Stomach (tissue), 8 donors: ENCODE measurements at regions not wholly inside any gene's neighbourhood (a gene's known extent, or its start where the extent isn't known, plus 50 kb on each side); places are given as distances from the start of the nearest gene placed in this dataset.
A peak's percentile ranks its signal among the peaks of the same experiment; 100 is the strongest.
"Not testable (repeated sequence)": the region's sequence is repeated elsewhere in the genome, so short reads cannot be mapped to it uniquely, and the experiment has no call there.

Source experiments
- DNase-seq, 2 donors: peaks; one replicate each; pipeline versions ENCODE4 v3.0.0 to v3.0.0-alpha.2; 2013 to 2019
- H3K27ac ChIP-seq, 5 donors: fragments of 200-600 bp in 4 of 5; sonication (generic) in 4 of 5; one replicate each; pipeline ENCODE4 v1.5.1; 2013 to 2019; ENCODE audit warnings: mild to moderate bottlenecking in 1 of 5, moderate library complexity in 1 of 5
- H3K27me3 ChIP-seq, 3 donors: fragments of 200-600 bp; sonication (generic); one replicate each; pipeline ENCODE4 v1.5.1; 2017 to 2019; ENCODE audit warnings: mixed run types in 1 of 3
- H3K36me3 ChIP-seq, 4 donors: fragments of 200-600 bp; sonication (generic); 1 replicate in 3 of 4; 2 replicates in 1 of 4; pipeline ENCODE4 v1.5.1; 2016 to 2019
- H3K4me1 ChIP-seq, 4 donors: fragments of 200-600 bp; sonication (generic); one replicate each; pipeline ENCODE4 v1.5.1; 2016 to 2019
- H3K4me3 ChIP-seq, 4 donors: fragments of 200-600 bp; sonication (generic) in 3 of 4; one replicate each; pipeline ENCODE4 v1.5.1; 2016 to 2019; ENCODE audit warnings: mild to moderate bottlenecking in 1 of 4
- H3K9me3 ChIP-seq, 4 donors: fragments of 200-600 bp; sonication (generic); one replicate each; pipeline ENCODE4 v1.5.1; 2016 to 2019
- CTCF ChIP-seq, 7 experiments: fragments of 450-650 bp in 4 of 7; fragments of 200-600 bp in 3 of 7; sonication (generic) in 3 of 7; IDR thresholded peaks; one replicate each; pipeline ENCODE4 v1.5.1; 2016 to 2019; ENCODE audit warnings: antibody characterized with exemption in 7 of 7, control low read depth in 2 of 7, mild to moderate bottlenecking in 1 of 7
- EP300 ChIP-seq: sonication (generic); formaldehyde crosslinking; IDR thresholded peaks from one replicate; pipeline ENCODE4 v1.6.1; 2017; ENCODE audit warnings: antibody characterized with exemption
- POLR2A ChIP-seq, 4 donors: fragments of 450-650 bp; IDR thresholded peaks; one replicate each; pipeline ENCODE4 v1.6.1; 2016; ENCODE audit warnings: antibody characterized with exemption in 4 of 4, control low read depth in 2 of 4, mild to moderate bottlenecking in 1 of 4, moderate library complexity in 1 of 4
- POLR2AphosphoS5 ChIP-seq, 3 donors: sonication (generic); formaldehyde crosslinking; IDR thresholded peaks; one replicate each; pipeline ENCODE4 v1.6.1; 2016; ENCODE audit warnings: antibody characterized with exemption in 3 of 3
- WGBS, 5 donors: extraction: QIAGEN DNeasy Blood & Tissue Kit in 3 of 5; methylation state at CpG; one replicate each; pipeline versions ENCODE4 v1.1.5 to v1.1.7; 2013 to 2018; 5-methylcytosine and 5-hydroxymethylcytosine counted together
- intact Hi-C: fragments of 100-400 bp; cut with DNase I; formaldehyde crosslinking; loops from one replicate; pipeline ENCODE4 v1.15.1; 2023; ENCODE audit warnings: low total_unique reads
- donor health status: healthy with polysubstance abuse.
- donor health status: Bipolar disorder and iron deficiency.
- donor health status: healthy.

GRCh38 chr15:31439328-31439727, 112.7 kb downstream of the KLF13 start:
- H3K4me1 ChIP-seq: peaks cover 21 to 67% (median 34%) of the 10 kb centered on the region in 4 donors
- no peak overlapping the region for H3K27ac ChIP-seq
- 86 to 90% (median 89%) methylated on average over 9 to 10 of the region's 10 CpGs for WGBS, 5 donors
- DNase-seq: no peak
- intact Hi-C loops: no loop called here
- H3K36me3 ChIP-seq: no peaks in the 10 kb centered on the region
- no peaks in the 10 kb centered on the region for H3K9me3 ChIP-seq
- H3K4me3 ChIP-seq: no peak overlapping the region
- no peaks in the 10 kb centered on the region for H3K27me3 ChIP-seq
- peak in 1 of 7 experiments; percentile 11 for TF ChIP-seq CTCF (IDR thresholded peaks at IDR 0.05)
- TF ChIP-seq POLR2AphosphoS5 (IDR thresholded peaks at IDR 0.05): no peak

- 96 to 97% (median 96%) methylated on average over 19 to 20 of the region's 20 CpGs for WGBS, 5 donors
- intact Hi-C loops, H3K36me3 ChIP-seq, H3K27me3 ChIP-seq, H3K9me3 ChIP-seq, DNase-seq: not testable (repeated sequence)
- H3K4me3 ChIP-seq: peak overlapping the region; percentile 53 to 60 (median 55)
- peak overlapping the region in 4 of 5 donors; percentile 69 to 86 (median 80) for H3K27ac ChIP-seq
- peaks cover 12 to 58% (median 26%) of the 10 kb centered on the region in 4 donors for H3K4me1 ChIP-seq
Observed at GRCh38 chr15:31440216-31440615, 113.6 kb downstream of the KLF13 start.

- DNase-seq: peak; percentile 42 to 74
- peak overlapping the region; percentile 37 to 86 (median 77) for H3K27ac ChIP-seq
- H3K27me3 ChIP-seq: no peaks in the 10 kb centered on the region
- H3K36me3 ChIP-seq: no peaks in the 10 kb centered on the region
- TF ChIP-seq EP300: no peak
- no peak for TF ChIP-seq POLR2A (IDR thresholded peaks at IDR 0.05)
- TF ChIP-seq POLR2AphosphoS5 (IDR thresholded peaks at IDR 0.05): peak in 1 of 3 donors; percentile 19
- WGBS, 5 donors: 2 to 7% (median 4%) methylated on average over 23 to 56 of the region's 56 CpGs
- peaks cover 10 to 52% (median 21%) of the 10 kb centered on the region in 4 donors for H3K4me1 ChIP-seq
- no peaks in the 10 kb centered on the region for H3K9me3 ChIP-seq
- intact Hi-C loops: no loop called here
- peak overlapping the region; percentile 53 to 60 (median 55) for H3K4me3 ChIP-seq
Observed at GRCh38 chr15:31440754-31441311, 114.2 kb downstream of the KLF13 start.

GRCh38 chr15:31442226-31442625, 115.6 kb downstream of the KLF13 start:
- Histone ChIP-seq H3K27ac (peak overlapping the region in 4 of 5 donors; percentile 0 to 84 (median 56)), H3K4me1 (peaks cover 6 to 42% (median 15%) of the 10 kb centered on the region in 4 donors), H3K9me3 (no peaks in the 10 kb centered on the region), H3K4me3 (no peak overlapping the region), H3K27me3 (no peaks in the 10 kb centered on the region), H3K36me3 (no peaks in the 10 kb centered on the region)
- WGBS, 5 donors: 56 to 77% (median 59%) methylated on average over 9 of the region's 9 CpGs
- peak in 1 of 2 donors; percentile 42 for DNase-seq
- no peak for TF ChIP-seq EP300
- no peak for TF ChIP-seq CTCF (IDR thresholded peaks at IDR 0.05)
- no peak for TF ChIP-seq POLR2A (IDR thresholded peaks at IDR 0.05)
- TF ChIP-seq POLR2AphosphoS5 (IDR thresholded peaks at IDR 0.05): no peak
- intact Hi-C loops: no loop called here

- H3K9me3 ChIP-seq: no peaks in the 10 kb centered on the region
- H3K27ac ChIP-seq: peak overlapping the region in 4 of 5 donors; percentile 0 to 84 (median 56)
- no peaks in the 10 kb centered on the region for H3K36me3 ChIP-seq
- peaks cover 6 to 42% (median 15%) of the 10 kb centered on the region in 4 donors for H3K4me1 ChIP-seq
- intact Hi-C loops: no loop called here
- H3K4me3 ChIP-seq: no peak overlapping the region
- H3K27me3 ChIP-seq: no peaks in the 10 kb centered on the region
- WGBS, 5 donors: 49 to 74% (median 71%) methylated on average over 4 of the region's 4 CpGs
- no peak for DNase-seq
- TF ChIP-seq POLR2A (IDR thresholded peaks at IDR 0.05) (no peak), CTCF (IDR thresholded peaks at IDR 0.05) (no peak), EP300 (no peak), POLR2AphosphoS5 (IDR thresholded peaks at IDR 0.05) (no peak)
Observed at GRCh38 chr15:31442699-31443111, 116.1 kb downstream of the KLF13 start.
